Limb (tissue), 2 donors: ENCODE measurements at regions not wholly inside any gene's neighbourhood (a gene's known extent, or its start where the extent isn't known, plus 50 kb on each side); places are given as distances from the start of the nearest gene placed in this dataset.
"Not testable (repeated sequence)": the region's sequence is repeated elsewhere in the genome, so short reads cannot be mapped to it uniquely, and the experiment has no call there.

Experiments
- DNase-seq, 2 donors: peaks; one replicate each; pipeline ENCODE4 v3.0.0-alpha.2; 2016; ENCODE audit errors: extremely low spot score in 2 of 2

GRCh38 chr1:95753382-95754016 lies 519.5 kb downstream of the RWDD3 start:
- no peak for DNase-seq

GRCh38 chr1:95754412-95754811 lies 520.4 kb downstream of the RWDD3 start:
- no peak for DNase-seq

- no peak for DNase-seq
These were observed 532.0 kb downstream of the RWDD3 start for GRCh38 chr1:95766036-95766435.

GRCh38 chr1:95770581-95770980 lies 536.6 kb downstream of the RWDD3 start:
- no peak for DNase-seq

- DNase-seq = no peak
These were observed 544.2 kb downstream of the RWDD3 start for GRCh38 chr1:95778217-95778616.

GRCh38 chr1:95780836-95781235 lies 546.8 kb downstream of the RWDD3 start:
- DNase-seq = no peak

- DNase-seq = no peak
These were observed 556.1 kb downstream of the RWDD3 start for GRCh38 chr1:95790136-95790535.

- no peak for DNase-seq
These were observed 559.9 kb downstream of the RWDD3 start for GRCh38 chr1:95793893-95794292.

GRCh38 chr1:95797761-95798160 lies 563.8 kb downstream of the RWDD3 start:
- DNase-seq = not testable (repeated sequence)

- DNase-seq = no peak
These were observed 572.2 kb downstream of the RWDD3 start for GRCh38 chr1:95806171-95806570.

GRCh38 chr1:95809391-95809790 lies 575.4 kb downstream of the RWDD3 start:
- no peak for DNase-seq

- no peak for DNase-seq
These were observed 581.5 kb downstream of the RWDD3 start for GRCh38 chr1:95815511-95815910.

- DNase-seq = no peak
These were observed 595.5 kb downstream of the RWDD3 start for GRCh38 chr1:95829556-95829955.

GRCh38 chr1:95832370-95832769 lies 598.4 kb downstream of the RWDD3 start:
- no peak for DNase-seq

GRCh38 chr1:95849439-95849838 lies 615.4 kb downstream of the RWDD3 start:
- DNase-seq = no peak

GRCh38 chr1:95850165-95850649 lies 616.2 kb downstream of the RWDD3 start:
- no peak for DNase-seq

- DNase-seq = no peak
These were observed 616.8 kb downstream of the RWDD3 start for GRCh38 chr1:95850763-95851162.

GRCh38 chr1:95852483-95853070 lies 618.6 kb downstream of the RWDD3 start:
- no peak for DNase-seq

- DNase-seq = no peak
These were observed 620.4 kb downstream of the RWDD3 start for GRCh38 chr1:95854457-95854856.

- DNase-seq = no peak
These were observed 629.1 kb downstream of the RWDD3 start for GRCh38 chr1:95863086-95863485.

GRCh38 chr1:95865769-95866168 lies 631.8 kb downstream of the RWDD3 start:
- no peak for DNase-seq

GRCh38 chr1:95876276-95876675 lies 642.3 kb downstream of the RWDD3 start:
- no peak for DNase-seq

- DNase-seq = no peak
These were observed 645.6 kb downstream of the RWDD3 start for GRCh38 chr1:95879498-95880050.
